Smooth muscle cell (in vitro differentiated cells): ENCODE measurements at regions not wholly inside any gene's neighbourhood (a gene's known extent, or its start where the extent isn't known, plus 50 kb on each side); places are given as distances from the start of the nearest gene placed in this dataset.

ENCODE experiments used
- DNase-seq: peaks from one replicate; lab custom pipeline; 2025; ENCODE audit not compliant: unreplicated experiment; lab: John Stamatoyannopoulos, UW
- H2AFZ ChIP-seq: fragments of 200-600 bp; sonication (generic); 2 replicates; pipeline ENCODE4 v1.6.0; 2016; ENCODE audit warnings: antibody characterized with exemption, low read depth, mild to moderate bottlenecking
- H3F3A ChIP-seq: fragments of 200-600 bp; sonication (generic); 2 replicates; pipeline ENCODE4 v1.6.0; 2017; ENCODE audit warnings: antibody characterized with exemption, low read depth
- H3K27ac ChIP-seq: fragments of 200-600 bp; sonication (generic); 2 replicates; pipeline ENCODE4 v1.5.1; 2016; ENCODE audit warnings: low read depth, mild to moderate bottlenecking
- H3K27me3 ChIP-seq: fragments of 200-600 bp; sonication (generic); 2 replicates; pipeline ENCODE4 v1.6.1; 2016; ENCODE audit warnings: low read depth, mild to moderate bottlenecking
- H3K36me3 ChIP-seq: fragments of 200-600 bp; sonication (generic); 2 replicates; pipeline ENCODE4 v1.5.1; 2016; ENCODE audit warnings: low read depth
- H3K4me1 ChIP-seq: fragments of 200-600 bp; sonication (generic); 2 replicates; pipeline ENCODE4 v1.5.1; 2016; ENCODE audit warnings: low read depth
- H3K4me2 ChIP-seq: fragments of 200-600 bp; sonication (generic); 2 replicates; pipeline ENCODE4 v1.6.0; 2016; ENCODE audit warnings: mild to moderate bottlenecking
- H3K4me3 ChIP-seq: fragments of 200-600 bp; sonication (generic); 2 replicates; pipeline ENCODE4 v1.5.1; 2016; ENCODE audit warnings: mild to moderate bottlenecking
- H3K79me2 ChIP-seq: fragments of 200-600 bp; sonication (generic); 2 replicates; pipeline ENCODE4 v1.6.0; 2016; ENCODE audit warnings: low read depth, mild to moderate bottlenecking
- H3K9ac ChIP-seq: fragments of 200-600 bp; sonication (generic); 2 replicates; pipeline ENCODE4 v1.6.0; 2016; ENCODE audit warnings: low read depth
- H3K9me3 ChIP-seq: fragments of 200-600 bp; sonication (generic); replicated peaks from 2 replicates; pipeline ENCODE4 v1.5.1; 2016; ENCODE audit warnings: low read depth
- H4K20me1 ChIP-seq: fragments of 200-600 bp; sonication (generic); 2 replicates; pipeline ENCODE4 v1.6.0; 2016; ENCODE audit warnings: low read depth
- CTCF ChIP-seq: fragments of 200-600 bp; sonication (generic); IDR thresholded peaks from 2 replicates; pipeline ENCODE4 v1.5.1; 2017; ENCODE audit warnings: borderline replicate concordance, mild to moderate bottlenecking, antibody characterized with exemption; ENCODE audit not compliant: insufficient read depth, poor library complexity, severe bottlenecking
- WGBS: methylation state at CpG from one replicate; pipeline ENCODE4 v1.1.7; 2016; ENCODE audit warnings: low lambda C conversion rate; 5-methylcytosine and 5-hydroxymethylcytosine counted together

GRCh38 chr5:2901511-2901910 lies 150.0 kb upstream of the IRX2 start:
- H3K27ac ChIP-seq = no peak overlapping the region
- WGBS = 90% methylated on average over 10 of the region's 10 CpGs

GRCh38 chr5:2901096-2901495 lies 149.6 kb upstream of the IRX2 start:
- no peak for DNase-seq
- Histone ChIP-seq H3K27me3 (no peaks in the 10 kb centered on the region), H3F3A (no peaks in the 10 kb centered on the region), H3K27ac (no peak overlapping the region), H3K4me3 (no peak overlapping the region), H3K79me2 (no peaks in the 10 kb centered on the region), H3K9ac (no peak overlapping the region), H3K36me3 (no peaks in the 10 kb centered on the region), H3K9me3 (no peaks in the 10 kb centered on the region), H2AFZ (no peak overlapping the region), H3K4me1 (no peaks in the 10 kb centered on the region), H4K20me1 (no peaks in the 10 kb centered on the region), H3K4me2 (no peak overlapping the region)
- 82% methylated on average over 6 of the region's 6 CpGs for WGBS
- TF ChIP-seq CTCF = no peak

More at GRCh38 chr5:2901511-2901910, 150.0 kb upstream of the IRX2 start:
- DNase-seq = no peak
- H3K9me3 ChIP-seq = no peaks in the 10 kb centered on the region
- H3K36me3 ChIP-seq = no peaks in the 10 kb centered on the region
- H3F3A ChIP-seq = no peaks in the 10 kb centered on the region
- no peaks in the 10 kb centered on the region for H3K79me2 ChIP-seq
- no peak overlapping the region for H3K4me2 ChIP-seq
- H3K27me3 ChIP-seq = no peaks in the 10 kb centered on the region
- no peak overlapping the region for H2AFZ ChIP-seq
- TF ChIP-seq CTCF = no peak
- no peak overlapping the region for H3K4me3 ChIP-seq
- no peaks in the 10 kb centered on the region for H3K4me1 ChIP-seq
- no peak overlapping the region for H3K9ac ChIP-seq
- no peaks in the 10 kb centered on the region for H4K20me1 ChIP-seq

GRCh38 chr5:2900360-2900759 lies 148.9 kb upstream of the IRX2 start:
- no peak overlapping the region for H3K27ac ChIP-seq
- H3K4me3 ChIP-seq = no peak overlapping the region
- H3K27me3 ChIP-seq = no peaks in the 10 kb centered on the region
- no peak for DNase-seq
- H2AFZ ChIP-seq = no peak overlapping the region
- H3K4me1 ChIP-seq = no peaks in the 10 kb centered on the region
- H4K20me1 ChIP-seq = no peaks in the 10 kb centered on the region
- no peaks in the 10 kb centered on the region for H3K79me2 ChIP-seq
- H3K36me3 ChIP-seq = no peaks in the 10 kb centered on the region
- H3K4me2 ChIP-seq = no peak overlapping the region
- H3K9me3 ChIP-seq = no peaks in the 10 kb centered on the region
- no peaks in the 10 kb centered on the region for H3F3A ChIP-seq
- no peak overlapping the region for H3K9ac ChIP-seq
- TF ChIP-seq CTCF = no peak

- Histone ChIP-seq H2AFZ (no peak overlapping the region), H3F3A (no peaks in the 10 kb centered on the region), H3K79me2 (no peaks in the 10 kb centered on the region), H3K4me2 (no peak overlapping the region), H3K27ac (no peak overlapping the region), H3K4me3 (no peak overlapping the region), H3K27me3 (no peaks in the 10 kb centered on the region), H3K36me3 (no peaks in the 10 kb centered on the region), H3K9ac (no peak overlapping the region), H3K4me1 (no peaks in the 10 kb centered on the region), H4K20me1 (no peaks in the 10 kb centered on the region), H3K9me3 (no peaks in the 10 kb centered on the region)
- WGBS = 90% methylated on average over 9 of the region's 9 CpGs
- no peak for DNase-seq
- no peak for TF ChIP-seq CTCF
These were observed 147.8 kb upstream of the IRX2 start for GRCh38 chr5:2899311-2899710.
